AG09319 (cell line): ENCODE measurements at regions not wholly inside any gene's neighbourhood (a gene's known extent, or its start where the extent isn't known, plus 50 kb on each side); places are given as distances from the start of the nearest gene placed in this dataset.

ENCODE experiments used
- DNase-seq: peaks from one replicate; pipeline ENCODE4 v3.0.0-alpha.2; 2010; ENCODE audit warnings: low read depth; ENCODE audit errors: extremely low read depth
- TF ChIP-seq, protein P1 (sequence below): IDR thresholded peaks from 2 replicates; pipeline ENCODE4 v1.5.1; 2011; ENCODE audit warnings: low read depth, mild to moderate bottlenecking, inconsistent platforms, low read length, moderate library complexity

DNA sequence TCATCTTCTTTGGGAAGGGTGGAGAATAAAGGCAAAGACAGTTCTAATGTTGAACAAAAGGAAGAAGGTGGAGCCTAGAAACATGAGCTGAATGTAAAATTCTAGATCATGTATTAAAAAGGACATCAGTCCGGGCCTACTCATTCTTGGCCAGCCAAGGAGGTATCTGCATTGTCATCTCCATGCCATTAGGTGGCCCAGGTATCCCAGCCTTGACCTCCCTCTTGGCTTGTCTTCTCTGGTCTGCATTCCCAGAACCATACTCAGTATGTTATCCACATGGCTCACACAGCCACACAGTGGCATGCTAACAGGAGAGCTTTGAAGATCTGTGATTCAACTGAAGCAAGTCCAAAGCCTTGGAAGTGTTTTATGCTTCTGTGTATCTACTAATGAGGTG is 369.8 kb upstream of the KAZN start:
- no peak for DNase-seq
- TF ChIP-seq, protein P1, sequence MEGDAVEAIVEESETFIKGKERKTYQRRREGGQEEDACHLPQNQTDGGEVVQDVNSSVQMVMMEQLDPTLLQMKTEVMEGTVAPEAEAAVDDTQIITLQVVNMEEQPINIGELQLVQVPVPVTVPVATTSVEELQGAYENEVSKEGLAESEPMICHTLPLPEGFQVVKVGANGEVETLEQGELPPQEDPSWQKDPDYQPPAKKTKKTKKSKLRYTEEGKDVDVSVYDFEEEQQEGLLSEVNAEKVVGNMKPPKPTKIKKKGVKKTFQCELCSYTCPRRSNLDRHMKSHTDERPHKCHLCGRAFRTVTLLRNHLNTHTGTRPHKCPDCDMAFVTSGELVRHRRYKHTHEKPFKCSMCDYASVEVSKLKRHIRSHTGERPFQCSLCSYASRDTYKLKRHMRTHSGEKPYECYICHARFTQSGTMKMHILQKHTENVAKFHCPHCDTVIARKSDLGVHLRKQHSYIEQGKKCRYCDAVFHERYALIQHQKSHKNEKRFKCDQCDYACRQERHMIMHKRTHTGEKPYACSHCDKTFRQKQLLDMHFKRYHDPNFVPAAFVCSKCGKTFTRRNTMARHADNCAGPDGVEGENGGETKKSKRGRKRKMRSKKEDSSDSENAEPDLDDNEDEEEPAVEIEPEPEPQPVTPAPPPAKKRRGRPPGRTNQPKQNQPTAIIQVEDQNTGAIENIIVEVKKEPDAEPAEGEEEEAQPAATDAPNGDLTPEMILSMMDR = no peak

GRCh38 chr1:14233510-14233909 is 365.0 kb upstream of the KAZN start:
- TF ChIP-seq, protein P1 = no peak

GRCh38 chr1:14236097-14236496 is 362.4 kb upstream of the KAZN start:
- DNase-seq = no peak
- TF ChIP-seq, protein P1 = no peak

More at GRCh38 chr1:14233510-14233909, 365.0 kb upstream of the KAZN start:
- DNase-seq = no peak

GRCh38 chr1:14238472-14239307 is 359.8 kb upstream of the KAZN start:
- TF ChIP-seq, protein P1 = no peak
- no peak for DNase-seq

DNA sequence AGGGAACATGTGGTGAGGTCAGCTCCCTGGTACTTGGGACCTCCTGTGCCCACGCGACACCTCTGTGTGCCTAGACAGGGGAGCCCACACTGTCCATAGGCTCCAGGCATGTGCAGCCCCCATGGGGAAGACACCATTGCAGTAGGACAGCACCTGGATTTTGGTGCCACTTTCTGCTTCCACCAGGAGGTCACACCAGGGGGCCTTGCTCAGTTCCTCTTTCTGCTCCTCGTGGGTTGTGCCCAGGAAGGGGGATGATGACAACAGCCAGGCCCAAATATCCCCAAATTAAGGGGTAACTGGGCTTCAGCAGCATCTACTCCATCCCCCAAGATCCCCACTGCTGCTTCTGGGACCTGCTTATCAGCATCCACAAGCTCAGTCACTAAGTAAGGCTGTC is 358.2 kb upstream of the KAZN start:
- TF ChIP-seq, protein P1 = no peak
- no peak for DNase-seq

GRCh38 chr1:14242123-14242522 is 356.4 kb upstream of the KAZN start:
- DNase-seq = no peak
- TF ChIP-seq, protein P1 = no peak

DNA sequence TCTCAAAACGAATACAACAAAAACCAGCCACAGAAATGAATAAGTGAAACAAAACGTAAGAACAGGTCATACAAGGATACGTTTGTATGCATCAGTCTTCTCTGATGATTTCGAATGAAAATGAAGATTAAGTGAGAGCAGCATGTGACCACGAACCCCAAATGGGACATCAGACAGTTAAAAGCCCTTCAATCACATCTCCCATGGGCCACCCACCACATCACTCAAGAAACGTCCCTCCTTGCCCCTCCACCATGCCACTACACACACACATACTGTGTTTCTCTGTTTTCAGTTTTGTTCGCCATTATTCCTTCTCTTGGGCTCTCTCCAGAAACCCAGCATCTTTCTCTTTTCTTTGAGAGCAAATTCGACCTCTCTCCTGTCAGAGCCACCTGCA is 355.6 kb upstream of the KAZN start:
- TF ChIP-seq, protein P1 = no peak
- DNase-seq = no peak
